Prostate gland (tissue), 2 donors: ENCODE measurements at regions not wholly inside any gene's neighbourhood (a gene's known extent, or its start where the extent isn't known, plus 50 kb on each side); places are given as distances from the start of the nearest gene placed in this dataset.

Source experiments
- CTCF ChIP-seq, 4 experiments: fragments of 200-600 bp in 2 of 4; fragments of 450-650 bp in 2 of 4; sonication (generic) in 2 of 4; IDR thresholded peaks; 1 replicate in 3 of 4; 2 replicates in 1 of 4; pipeline ENCODE4 v1.5.1; 2016 to 2019; ENCODE audit warnings: antibody characterized with exemption in 4 of 4, mild to moderate bottlenecking in 2 of 4, moderate library complexity in 2 of 4
- POLR2A ChIP-seq: fragments of 450-650 bp; IDR thresholded peaks from one replicate; pipeline ENCODE4 v1.6.1; 2016; ENCODE audit warnings: antibody characterized with exemption, mild to moderate bottlenecking
- POLR2AphosphoS5 ChIP-seq: sonication (generic); formaldehyde crosslinking; IDR thresholded peaks from one replicate; pipeline ENCODE4 v1.6.1; 2017; ENCODE audit warnings: antibody characterized with exemption

- TF ChIP-seq CTCF (IDR thresholded peaks at IDR 0.05) (no peak), POLR2AphosphoS5 (no peak), POLR2A (no peak)
These were observed 1547.4 kb upstream of the TENM3 start for GRCh38 chr4:180695851-180696250.
